ENCODE measurements at regions not wholly inside any gene's neighbourhood (a gene's known extent, or its start where the extent isn't known, plus 50 kb on each side); places are given as distances from the start of the nearest gene placed in this dataset.

GRCh38 chr6:22784601-22785410, 215.4 kb downstream of the HDGFL1 start:
- TF ChIP-seq CTCF (IDR thresholded peaks at IDR 0.05) (no peak), POLR2AphosphoS5 (IDR thresholded peaks at IDR 0.05) (no peak), POLR2A (IDR thresholded peaks at IDR 0.05) (no peak)

Data from sigmoid colon (tissue), 4 donors.